GM18909 (cell line): ENCODE measurements at regions not wholly inside any gene's neighbourhood (a gene's known extent, or its start where the extent isn't known, plus 50 kb on each side); places are given as distances from the start of the nearest gene placed in this dataset.

Source experiments
- ATAC-seq: cut with Tn5 transposase; IDR thresholded peaks from one replicate; pipeline ENCODE4 v1.9.1; 2021; ENCODE audit warnings: mild to moderate bottlenecking; ENCODE audit not compliant: unreplicated experiment, poor library complexity

DNA sequence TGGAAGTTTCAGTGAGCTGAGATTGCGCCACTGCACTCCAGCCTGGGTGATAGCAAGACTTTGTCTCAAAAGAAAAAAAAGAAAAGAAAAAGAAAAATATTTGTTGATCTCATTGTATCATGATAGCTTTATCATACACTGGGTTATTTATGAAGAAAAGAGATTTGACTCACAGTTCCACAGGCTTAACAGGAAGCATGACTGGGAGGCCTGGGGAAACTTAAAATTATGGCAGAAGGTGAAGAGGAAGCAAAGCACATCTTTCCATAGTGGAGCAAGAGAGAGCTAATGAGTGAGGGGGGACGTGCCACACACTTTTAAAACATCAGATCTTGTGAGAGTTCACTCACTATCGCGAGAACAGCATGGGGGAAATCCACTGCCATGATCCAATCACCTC, 72.7 kb upstream of the FUT8 start:
- ATAC-seq: no peak

GRCh38 chr14:65344011-65344410, 68.5 kb upstream of the FUT8 start:
- ATAC-seq: no peak

- no peak for ATAC-seq
Observed at GRCh38 chr14:65345266-65345665, 67.3 kb upstream of the FUT8 start.

GRCh38 chr14:65346474-65346873, 66.1 kb upstream of the FUT8 start:
- no peak for ATAC-seq

- no peak for ATAC-seq
Observed at GRCh38 chr14:65346895-65347294, 65.6 kb upstream of the FUT8 start.

GRCh38 chr14:65348137-65348536, 64.4 kb upstream of the FUT8 start:
- ATAC-seq: no peak

DNA sequence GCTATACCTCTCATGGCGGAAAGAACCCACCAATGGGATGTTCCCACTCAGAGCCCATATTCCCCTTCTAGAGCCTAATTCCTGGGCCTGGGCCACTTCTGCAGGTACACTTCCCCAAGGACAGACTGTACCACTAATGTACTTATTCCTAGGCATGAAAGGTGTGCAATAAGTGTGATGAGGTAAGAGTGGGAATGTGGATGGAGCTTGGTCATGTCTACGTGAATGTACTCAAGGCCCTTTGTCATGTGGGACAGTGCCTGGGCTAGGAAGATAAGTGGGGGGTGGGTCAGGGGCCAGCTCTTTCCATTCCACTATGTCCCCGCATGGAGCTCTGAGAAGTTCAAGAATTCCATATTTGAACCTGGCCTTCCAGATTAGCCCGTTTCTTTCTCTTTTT, 63.4 kb upstream of the FUT8 start:
- ATAC-seq: no peak

DNA sequence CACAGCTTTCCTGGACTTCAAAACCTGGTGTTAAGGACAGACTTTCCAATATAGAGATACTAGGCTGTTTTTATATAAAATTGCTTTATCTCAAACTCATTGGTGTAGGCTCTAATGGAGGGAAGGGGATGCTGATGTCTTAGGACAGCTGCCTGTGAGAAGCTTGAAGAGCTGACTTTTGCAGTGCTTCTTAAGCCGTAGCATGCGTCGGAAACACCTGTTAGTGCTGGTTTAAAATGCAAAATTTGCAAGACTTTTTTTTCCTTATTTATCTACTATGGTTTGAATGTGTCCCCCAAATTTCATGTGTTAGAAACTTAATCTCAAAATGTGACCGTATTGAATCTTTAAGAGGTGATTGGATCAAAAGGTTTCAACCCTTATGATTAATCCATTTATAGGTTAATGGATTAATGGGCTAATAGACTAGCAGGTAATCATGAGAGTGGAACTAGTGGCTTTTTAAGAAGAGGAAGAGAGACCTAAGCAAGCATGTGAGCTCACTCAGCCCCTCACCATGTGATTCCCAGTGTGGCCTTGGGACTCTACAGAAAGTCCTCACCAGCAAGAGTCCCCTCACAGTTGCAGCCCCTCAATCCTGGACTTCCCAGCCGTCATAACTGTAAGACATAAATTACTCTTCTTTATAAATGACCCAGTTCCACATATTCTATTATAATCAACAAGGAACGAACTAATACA, 60.9 kb upstream of the FUT8 start:
- ATAC-seq: no peak

- no peak for ATAC-seq
Observed at GRCh38 chr14:65352964-65353530, 59.5 kb upstream of the FUT8 start.

DNA sequence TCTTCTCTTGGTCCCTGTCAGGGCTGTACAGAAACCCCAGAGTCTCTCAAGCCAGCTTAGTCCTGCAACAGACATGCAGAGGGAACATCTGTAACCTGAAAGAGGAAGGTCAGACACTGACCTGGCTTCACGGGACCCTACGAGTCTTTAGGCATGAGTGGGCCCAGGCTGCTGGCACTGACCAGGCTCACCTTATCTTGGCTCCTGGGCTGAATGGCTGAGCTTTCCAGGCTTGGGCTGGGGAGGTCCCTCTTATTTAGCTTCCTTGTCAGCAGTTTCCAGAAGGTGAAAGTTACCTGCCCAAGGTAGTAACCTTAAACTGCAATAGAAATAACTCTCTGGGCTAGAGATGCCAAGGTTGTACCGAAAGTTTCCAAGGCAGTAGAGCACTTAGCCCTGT, 58.4 kb upstream of the FUT8 start:
- ATAC-seq: no peak

- no peak for ATAC-seq
Observed at GRCh38 chr14:65354715-65355114, 57.8 kb upstream of the FUT8 start.

DNA sequence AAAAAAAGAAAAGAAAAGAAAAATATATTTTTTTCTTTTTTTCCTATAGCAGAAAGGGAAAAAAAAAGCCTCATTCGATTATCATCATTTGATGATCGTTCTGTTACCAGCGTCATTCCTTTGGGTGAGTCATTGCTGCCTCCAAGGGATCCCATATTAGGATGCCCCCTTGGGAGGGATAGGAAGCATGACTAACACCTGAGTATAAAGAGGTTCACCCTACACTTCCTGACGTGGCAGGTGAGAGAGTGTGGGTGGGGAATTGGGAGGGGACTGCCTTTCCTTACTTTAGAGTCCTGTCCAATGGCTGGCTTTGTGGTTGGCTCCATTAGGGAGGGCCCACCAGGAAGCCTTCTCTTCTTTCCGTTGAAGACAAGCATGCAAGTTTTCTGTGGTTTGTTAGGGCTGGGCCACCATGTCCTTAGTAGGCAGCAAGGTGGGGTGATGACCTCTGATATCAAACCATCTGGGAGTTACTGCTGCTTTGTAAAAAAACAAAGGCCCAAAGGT, 56.1 kb upstream of the FUT8 start:
- no peak for ATAC-seq

DNA sequence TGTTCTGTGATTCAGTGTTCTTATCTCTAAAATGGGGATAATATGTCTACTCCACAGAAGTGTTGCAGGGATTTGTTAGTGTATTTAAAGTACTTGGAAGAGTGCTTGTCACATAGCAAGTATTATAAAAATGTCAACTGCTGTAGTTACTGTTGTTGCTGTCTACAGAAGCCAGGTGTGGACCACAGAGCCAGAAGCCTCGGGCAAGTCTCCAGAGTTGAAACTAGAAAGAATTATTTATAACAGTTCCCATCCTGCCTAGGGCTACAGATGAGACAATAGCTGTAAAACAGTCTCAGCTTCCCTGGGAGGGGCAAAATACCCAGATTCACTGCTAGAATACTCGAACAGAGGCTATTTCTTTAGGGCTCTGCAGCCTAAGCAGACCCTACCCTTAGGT, 55.4 kb upstream of the FUT8 start:
- peak; percentile 46 for ATAC-seq

GRCh38 chr14:65357689-65358088, 54.8 kb upstream of the FUT8 start:
- ATAC-seq: no peak

GRCh38 chr14:65359503-65359902, 53.0 kb upstream of the FUT8 start:
- ATAC-seq: no peak

DNA sequence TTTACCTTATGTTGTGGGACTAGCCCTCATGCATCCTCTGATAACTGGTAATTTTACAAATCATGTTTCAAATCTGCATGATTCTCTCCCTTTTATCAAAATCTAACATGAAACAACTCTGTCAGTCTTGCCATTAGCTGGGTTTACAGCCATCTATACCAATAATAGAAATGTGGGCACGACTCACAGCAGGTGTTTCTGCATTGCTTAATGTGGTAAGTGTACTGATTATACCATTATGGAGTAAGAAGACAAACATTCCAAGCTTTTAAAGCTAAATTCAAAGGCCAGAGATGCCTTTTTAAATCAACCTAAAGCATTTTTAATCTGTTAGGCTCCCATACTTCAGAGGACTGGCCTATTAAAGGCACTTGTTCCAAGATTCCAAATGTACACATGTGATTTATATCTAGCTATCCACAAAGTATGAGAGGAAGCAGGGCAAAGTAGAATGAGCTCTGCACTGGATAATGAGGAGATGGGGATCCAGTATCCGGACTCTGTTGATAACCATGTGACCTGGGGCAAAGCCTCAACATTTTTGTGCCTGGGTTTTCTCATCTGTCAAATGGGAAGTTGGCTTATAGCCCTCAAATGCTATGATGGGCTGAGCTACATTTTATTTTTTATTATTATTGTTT, 52.3 kb upstream of the FUT8 start:
- no peak for ATAC-seq

GRCh38 chr14:65361920-65362319, 50.6 kb upstream of the FUT8 start:
- no peak for ATAC-seq
